ENCODE measurements at regions not wholly inside any gene's neighbourhood (a gene's known extent, or its start where the extent isn't known, plus 50 kb on each side); places are given as distances from the start of the nearest gene placed in this dataset.

DNA sequence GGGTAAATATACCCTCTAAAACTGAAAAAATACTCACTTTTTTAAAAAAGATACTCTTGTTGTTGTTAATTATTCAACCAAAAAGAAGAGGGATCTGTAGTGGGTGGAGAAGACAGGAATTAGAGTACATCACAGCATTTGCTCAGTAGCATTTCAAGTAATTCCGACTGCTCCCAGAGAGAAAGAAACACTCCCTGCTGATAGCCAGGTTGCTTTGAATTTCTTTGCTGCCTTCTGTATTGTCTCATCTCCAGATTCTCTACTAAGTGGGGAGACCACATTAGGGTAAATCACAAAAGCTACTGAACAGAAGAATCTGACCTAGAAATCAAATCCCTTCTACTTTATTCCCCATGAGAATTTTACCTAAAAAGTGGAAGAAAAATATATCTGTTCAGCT is 661.1 kb downstream of the BRINP3 start:
- TF ChIP-seq, protein P1, sequence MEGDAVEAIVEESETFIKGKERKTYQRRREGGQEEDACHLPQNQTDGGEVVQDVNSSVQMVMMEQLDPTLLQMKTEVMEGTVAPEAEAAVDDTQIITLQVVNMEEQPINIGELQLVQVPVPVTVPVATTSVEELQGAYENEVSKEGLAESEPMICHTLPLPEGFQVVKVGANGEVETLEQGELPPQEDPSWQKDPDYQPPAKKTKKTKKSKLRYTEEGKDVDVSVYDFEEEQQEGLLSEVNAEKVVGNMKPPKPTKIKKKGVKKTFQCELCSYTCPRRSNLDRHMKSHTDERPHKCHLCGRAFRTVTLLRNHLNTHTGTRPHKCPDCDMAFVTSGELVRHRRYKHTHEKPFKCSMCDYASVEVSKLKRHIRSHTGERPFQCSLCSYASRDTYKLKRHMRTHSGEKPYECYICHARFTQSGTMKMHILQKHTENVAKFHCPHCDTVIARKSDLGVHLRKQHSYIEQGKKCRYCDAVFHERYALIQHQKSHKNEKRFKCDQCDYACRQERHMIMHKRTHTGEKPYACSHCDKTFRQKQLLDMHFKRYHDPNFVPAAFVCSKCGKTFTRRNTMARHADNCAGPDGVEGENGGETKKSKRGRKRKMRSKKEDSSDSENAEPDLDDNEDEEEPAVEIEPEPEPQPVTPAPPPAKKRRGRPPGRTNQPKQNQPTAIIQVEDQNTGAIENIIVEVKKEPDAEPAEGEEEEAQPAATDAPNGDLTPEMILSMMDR (IDR thresholded peaks at IDR 0.05) = no peak
- TF ChIP-seq POLR2A (IDR thresholded peaks at IDR 0.05) = no peak
- no peak for TF ChIP-seq EP300 (IDR thresholded peaks at IDR 0.05)

Measured in sigmoid colon (tissue), 4 donors.